Esophagus muscularis mucosa (tissue), 4 donors: ENCODE measurements at regions not wholly inside any gene's neighbourhood (a gene's known extent, or its start where the extent isn't known, plus 50 kb on each side); places are given as distances from the start of the nearest gene placed in this dataset.

Experiments
- DNase-seq: peaks from one replicate; pipeline ENCODE4 v3.0.0-alpha.2; 2017; ENCODE audit errors: extremely low spot score
- H3K27ac ChIP-seq, 4 donors: fragments of 200-600 bp; sonication (generic); replicated peaks in 1 of 4; 1 replicate in 3 of 4; 2 replicates in 1 of 4; pipeline ENCODE4 v1.5.1; 2016 to 2019; ENCODE audit warnings: mild to moderate bottlenecking in 1 of 4
- H3K27me3 ChIP-seq, 4 donors: fragments of 200-600 bp; sonication (generic); one replicate each; pipeline versions ENCODE4 v1.5.1 to v1.6.0; 2016 to 2019
- H3K36me3 ChIP-seq, 4 donors: fragments of 200-600 bp; sonication (generic); one replicate each; pipeline ENCODE4 v1.5.1; 2016 to 2019
- H3K4me1 ChIP-seq, 4 donors: fragments of 200-600 bp; sonication (generic); one replicate each; pipeline ENCODE4 v1.5.1; 2016 to 2019
- H3K4me3 ChIP-seq, 4 donors: fragments of 200-600 bp; sonication (generic); 1 replicate in 2 of 4; 2 replicates in 2 of 4; pipeline ENCODE4 v1.5.1; 2016 to 2019; ENCODE audit warnings: mild to moderate bottlenecking in 4 of 4, moderate library complexity in 1 of 4
- H3K9me3 ChIP-seq, 4 donors: fragments of 200-600 bp; sonication (generic); 1 replicate in 3 of 4; 2 replicates in 1 of 4; pipeline ENCODE4 v1.5.1; 2016 to 2019
- CTCF ChIP-seq, 3 experiments: fragments of 200-600 bp in 2 of 3; fragments of 450-650 bp in 1 of 3; sonication (generic) in 2 of 3; IDR thresholded peaks; one replicate each; pipeline ENCODE4 v1.5.1; 2017 to 2019; ENCODE audit warnings: antibody characterized with exemption in 3 of 3, mild to moderate bottlenecking in 2 of 3, moderate library complexity in 1 of 3
- EP300 ChIP-seq: sonication (generic); formaldehyde crosslinking; IDR thresholded peaks from one replicate; pipeline ENCODE4 v1.6.1; 2017; ENCODE audit warnings: antibody characterized with exemption
- POLR2A ChIP-seq: fragments of 450-650 bp; IDR thresholded peaks from one replicate; pipeline ENCODE4 v1.6.1; 2017; ENCODE audit warnings: antibody characterized with exemption, moderate library complexity, mild to moderate bottlenecking, low read depth
- POLR2AphosphoS5 ChIP-seq, 2 donors: sonication (generic); formaldehyde crosslinking; IDR thresholded peaks; one replicate each; pipeline ENCODE4 v1.6.1; 2017; ENCODE audit warnings: antibody characterized with exemption in 2 of 2
- WGBS: methylation state at CpG from one replicate; pipeline ENCODE4 v1.1.5; 2018; 5-methylcytosine and 5-hydroxymethylcytosine counted together
- intact Hi-C: fragments of 100-400 bp; cut with DNase I; formaldehyde crosslinking; loops from one replicate; pipeline ENCODE4 v1.15.1; 2023

GRCh38 chr11:32032478-32032877, 58.4 kb upstream of the RCN1 start:
- intact Hi-C loops = no loop called here
- Histone ChIP-seq H3K4me1 (no peaks in the 10 kb centered on the region), H3K27me3 (peaks cover 0 to 4% (median 0%) of the 10 kb centered on the region in 4 donors), H3K4me3 (no peak overlapping the region), H3K9me3 (no peaks in the 10 kb centered on the region), H3K36me3 (no peaks in the 10 kb centered on the region), H3K27ac (no peak overlapping the region)
- no peak for DNase-seq
- TF ChIP-seq POLR2AphosphoS5 (IDR thresholded peaks at IDR 0.05) (no peak), EP300 (no peak), CTCF (IDR thresholded peaks at IDR 0.05) (no peak), POLR2A (no peak)
- 43% methylated on average over 4 of the region's 4 CpGs for WGBS

- Histone ChIP-seq H3K9me3 (no peaks in the 10 kb centered on the region), H3K4me3 (no peak overlapping the region), H3K27me3 (peaks cover 0 to 4% (median 0%) of the 10 kb centered on the region in 4 donors), H3K4me1 (no peaks in the 10 kb centered on the region), H3K36me3 (no peaks in the 10 kb centered on the region), H3K27ac (no peak overlapping the region)
- no peak for DNase-seq
- TF ChIP-seq CTCF (IDR thresholded peaks at IDR 0.05) = no peak
- TF ChIP-seq POLR2AphosphoS5 (IDR thresholded peaks at IDR 0.05) = no peak
- no peak for TF ChIP-seq POLR2A
- 95% methylated on average over 1 of the region's 1 CpG for WGBS
- intact Hi-C loops = no loop called here
Measured at GRCh38 chr11:32032052-32032451, 58.8 kb upstream of the RCN1 start.

DNA sequence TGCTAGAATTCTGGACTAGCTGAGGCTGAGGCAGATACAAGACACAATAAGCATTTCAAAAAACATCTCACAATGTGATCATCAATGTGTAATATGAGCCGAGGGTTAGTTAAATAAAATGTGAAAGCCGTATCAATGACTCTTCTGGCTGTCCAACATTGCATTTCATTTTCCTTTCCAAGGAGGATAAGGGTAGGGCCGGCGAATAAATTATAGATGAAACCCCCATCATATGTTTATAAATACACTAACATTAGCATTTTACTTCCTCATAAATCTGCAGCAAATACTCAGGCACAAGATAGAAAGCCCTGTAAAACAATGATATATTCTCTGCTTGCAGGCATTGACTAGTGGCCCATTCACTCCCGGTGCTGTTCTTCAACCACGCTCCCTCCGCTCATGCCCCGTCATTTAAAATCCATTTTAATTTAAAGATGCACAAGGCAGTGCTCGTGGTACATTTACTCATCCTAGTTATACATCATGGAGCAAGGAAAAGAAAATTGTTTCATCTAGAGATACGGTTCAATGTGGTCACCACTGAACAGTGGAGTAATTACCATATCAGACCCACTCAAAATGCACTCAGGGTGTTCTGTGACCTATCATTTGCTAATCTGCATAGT, 59.9 kb upstream of the RCN1 start:
- intact Hi-C loops = no loop called here
- Histone ChIP-seq H3K27me3 (peaks cover 0 to 4% (median 0%) of the 10 kb centered on the region in 4 donors), H3K9me3 (no peaks in the 10 kb centered on the region), H3K27ac (no peak overlapping the region), H3K36me3 (no peaks in the 10 kb centered on the region), H3K4me3 (no peak overlapping the region), H3K4me1 (no peaks in the 10 kb centered on the region)
- no peak for TF ChIP-seq CTCF (IDR thresholded peaks at IDR 0.05)
- TF ChIP-seq POLR2A = no peak
- TF ChIP-seq EP300 = no peak
- TF ChIP-seq POLR2AphosphoS5 (IDR thresholded peaks at IDR 0.05) = no peak
- WGBS = 77% methylated on average over 10 of the region's 10 CpGs
- no peak for DNase-seq

DNA sequence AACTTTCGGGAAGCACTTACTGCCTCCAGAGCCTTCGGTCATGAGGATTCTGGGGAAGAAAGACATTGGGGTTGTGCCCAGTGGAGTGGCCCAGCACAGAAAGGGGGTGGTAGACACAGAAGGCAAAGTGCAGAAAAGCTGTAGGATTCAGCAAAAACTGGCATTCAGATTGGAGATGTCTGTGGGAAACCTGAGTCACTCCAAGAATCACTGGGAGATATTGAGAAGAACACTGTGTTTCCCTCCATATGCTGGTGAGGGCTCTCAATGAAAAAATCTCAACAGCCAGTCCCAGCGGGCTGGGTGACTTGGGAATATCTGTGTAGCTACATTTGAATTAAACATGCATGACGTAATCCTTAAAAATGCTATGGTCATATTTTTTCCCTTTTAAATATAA, 61.2 kb upstream of the RCN1 start:
- H3K9me3 ChIP-seq = no peaks in the 10 kb centered on the region
- no peak overlapping the region for H3K4me3 ChIP-seq
- H3K4me1 ChIP-seq = no peaks in the 10 kb centered on the region
- TF ChIP-seq POLR2A (no peak), EP300 (no peak), POLR2AphosphoS5 (IDR thresholded peaks at IDR 0.05) (no peak), CTCF (IDR thresholded peaks at IDR 0.05) (no peak)
- no peaks in the 10 kb centered on the region for H3K36me3 ChIP-seq
- DNase-seq = no peak
- H3K27ac ChIP-seq = no peak overlapping the region
- intact Hi-C loops = no loop called here
- peaks cover 0 to 4% (median 0%) of the 10 kb centered on the region in 4 donors for H3K27me3 ChIP-seq
- WGBS = 72% methylated on average over 4 of the region's 4 CpGs

- Histone ChIP-seq H3K4me1 (no peaks in the 10 kb centered on the region), H3K9me3 (no peaks in the 10 kb centered on the region), H3K27me3 (peaks cover 0 to 6% (median 0%) of the 10 kb centered on the region in 4 donors), H3K36me3 (no peaks in the 10 kb centered on the region), H3K27ac (no peak overlapping the region), H3K4me3 (no peak overlapping the region)
- TF ChIP-seq CTCF (IDR thresholded peaks at IDR 0.05) (no peak), POLR2A (no peak), POLR2AphosphoS5 (IDR thresholded peaks at IDR 0.05) (no peak), EP300 (no peak)
- intact Hi-C loops = no loop called here
- DNase-seq = no peak
- WGBS = 83% methylated on average over 4 of the region's 4 CpGs
Measured at GRCh38 chr11:32028201-32028600, 62.7 kb upstream of the RCN1 start.
